Neural cell (in vitro differentiated cells): ENCODE measurements at regions not wholly inside any gene's neighbourhood (a gene's known extent, or its start where the extent isn't known, plus 50 kb on each side); places are given as distances from the start of the nearest gene placed in this dataset.
"Not testable (repeated sequence)": the region's sequence is repeated elsewhere in the genome, so short reads cannot be mapped to it uniquely, and the experiment has no call there.

Experiments used
- H2AFZ ChIP-seq: fragments of 200-600, 300-800 bp; sonication (generic), shearing (Covaris generic); 2 replicates; pipeline ENCODE4 v1.6.0; 2014; ENCODE audit warnings: low read depth, mild to moderate bottlenecking, antibody characterized with exemption, low read length, moderate library complexity
- H3F3A ChIP-seq: fragments of 200-600 bp; shearing (Covaris generic); 2 replicates; pipeline ENCODE4 v1.6.1; 2016; ENCODE audit warnings: mild to moderate bottlenecking, moderate library complexity, mixed read lengths, antibody characterized with exemption, low read length; ENCODE audit not compliant: insufficient read depth, poor library complexity, severe bottlenecking
- H3K27ac ChIP-seq: fragments of 200-600, 300-800 bp; sonication (generic), shearing (Covaris generic); 2 replicates; pipeline ENCODE4 v1.5.1; 2014; ENCODE audit warnings: mild to moderate bottlenecking, low read length, moderate library complexity
- H3K27me3 ChIP-seq: fragments of 300-800, 200-600 bp; sonication (generic), shearing (Covaris generic); 2 replicates; pipeline ENCODE4 v1.6.0; 2014; ENCODE audit warnings: mild to moderate bottlenecking, low read depth, low read length, moderate library complexity; ENCODE audit not compliant: insufficient read depth
- H3K36me3 ChIP-seq: fragments of 300-800, 200-600 bp; sonication (generic), shearing (Covaris generic); 2 replicates; pipeline ENCODE4 v1.5.1; 2014; ENCODE audit warnings: mild to moderate bottlenecking, antibody characterized with exemption, low read length, moderate library complexity; ENCODE audit not compliant: insufficient read depth
- H3K4me2 ChIP-seq: fragments of 300-800, 200-600 bp; sonication (generic), shearing (Covaris generic); 2 replicates; pipeline ENCODE4 v1.6.0; 2014; ENCODE audit warnings: mild to moderate bottlenecking, low read length
- H3K4me3 ChIP-seq: fragments of 300-800, 200-600 bp; sonication (generic), shearing (Covaris generic); 2 replicates; pipeline ENCODE4 v1.5.1; 2014; ENCODE audit warnings: mild to moderate bottlenecking, low read length, moderate library complexity
- H3K79me2 ChIP-seq: fragments of 200-600 bp; shearing (Covaris generic); replicated peaks from 2 replicates; pipeline ENCODE4 v1.6.0; 2014; ENCODE audit warnings: mild to moderate bottlenecking, low read length, moderate library complexity; ENCODE audit not compliant: insufficient read depth
- H3K9ac ChIP-seq: fragments of 300-800, 200-600 bp; sonication (generic), shearing (Covaris generic); 2 replicates; pipeline ENCODE4 v1.6.1; 2016; ENCODE audit warnings: mild to moderate bottlenecking, low read length, mixed read lengths
- H3K9me2 ChIP-seq: fragments of 200-600 bp; shearing (Covaris generic); 2 replicates; pipeline ENCODE4 v1.6.1; 2016; ENCODE audit warnings: mild to moderate bottlenecking, low read length, mixed read lengths; ENCODE audit not compliant: insufficient read depth
- H3K9me3 ChIP-seq: fragments of 200-600, 300-800 bp; sonication (generic), shearing (Covaris generic); 2 replicates; pipeline ENCODE4 v1.6.1; 2016; ENCODE audit warnings: mild to moderate bottlenecking, mixed run types, low read length, moderate library complexity, mixed read lengths
- H4K20me1 ChIP-seq: fragments of 200-600 bp; shearing (Covaris generic); 2 replicates; pipeline ENCODE4 v1.6.1; 2016; ENCODE audit warnings: mild to moderate bottlenecking, mixed run types; ENCODE audit not compliant: insufficient read depth
- EP300 ChIP-seq: fragments of 450-650 bp; conservative IDR thresholded peaks from 2 replicates; pipeline ENCODE4 v1.6.1; 2014; ENCODE audit warnings: antibody characterized with exemption, mild to moderate bottlenecking, moderate library complexity; ENCODE audit not compliant: poor library complexity, severe bottlenecking
- EZH2 ChIP-seq: fragments of 200-600, 300-800 bp; shearing (Covaris generic), sonication (generic); IDR thresholded peaks from 2 replicates; pipeline ENCODE4 v1.6.1; 2014; ENCODE audit warnings: antibody characterized with exemption, low read length, borderline replicate concordance, mild to moderate bottlenecking; ENCODE audit not compliant: insufficient read depth, poor library complexity, severe bottlenecking
- MXI1 ChIP-seq: fragments of 450-650 bp; conservative IDR thresholded peaks from 2 replicates; pipeline ENCODE4 v1.6.1; 2014; ENCODE audit warnings: antibody characterized with exemption, mild to moderate bottlenecking; ENCODE audit not compliant: poor library complexity, severe bottlenecking
- POLR2AphosphoS5 ChIP-seq: IDR thresholded peaks from 2 replicates; pipeline ENCODE4 v1.6.1; 2012
- RAD21 ChIP-seq: fragments of 450-650 bp; conservative IDR thresholded peaks from 2 replicates; pipeline ENCODE4 v1.6.1; 2014; ENCODE audit warnings: antibody characterized with exemption, mild to moderate bottlenecking, moderate library complexity
- SMC3 ChIP-seq: fragments of 450-650 bp; conservative IDR thresholded peaks from 2 replicates; pipeline ENCODE4 v1.6.1; 2014; ENCODE audit warnings: antibody characterized with exemption, mild to moderate bottlenecking, moderate library complexity; ENCODE audit not compliant: poor library complexity
- TAF1 ChIP-seq: IDR thresholded peaks from 2 replicates; pipeline ENCODE4 v1.6.1; 2012; ENCODE audit warnings: low read depth
- TF ChIP-seq, protein P1 (sequence below): fragments of 450-650 bp; IDR thresholded peaks from 2 replicates; pipeline ENCODE4 v1.5.1; 2014; ENCODE audit warnings: antibody characterized with exemption, mild to moderate bottlenecking, moderate library complexity; ENCODE audit not compliant: poor library complexity, severe bottlenecking
- TF ChIP-seq, protein P2 (sequence below): IDR thresholded peaks from 2 replicates; pipeline ENCODE4 v1.6.1; 2012; ENCODE audit warnings: borderline replicate concordance

DNA sequence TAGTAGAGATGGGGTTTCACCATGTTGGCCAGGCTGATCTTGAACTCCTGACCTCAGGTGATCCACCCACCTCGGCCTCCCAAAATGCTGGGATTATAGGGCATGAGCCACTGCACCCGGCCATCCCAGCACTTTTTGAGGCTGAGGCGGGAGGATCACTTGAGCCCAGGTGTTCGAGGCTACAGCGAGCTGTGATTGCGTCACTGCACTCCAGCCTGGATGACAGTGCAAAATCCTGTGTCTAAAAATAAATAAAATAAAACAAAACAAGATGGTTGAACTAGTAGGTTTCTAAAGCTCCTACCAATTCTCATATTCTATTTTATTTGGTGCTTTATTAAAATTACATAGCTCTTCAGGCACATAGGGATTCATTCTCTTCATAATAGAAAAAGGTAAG is 890.3 kb upstream of the AUTS2 start:
- H3K9ac ChIP-seq = no peak overlapping the region
- H3K4me3 ChIP-seq = no peak overlapping the region
- TF ChIP-seq, protein P1, sequence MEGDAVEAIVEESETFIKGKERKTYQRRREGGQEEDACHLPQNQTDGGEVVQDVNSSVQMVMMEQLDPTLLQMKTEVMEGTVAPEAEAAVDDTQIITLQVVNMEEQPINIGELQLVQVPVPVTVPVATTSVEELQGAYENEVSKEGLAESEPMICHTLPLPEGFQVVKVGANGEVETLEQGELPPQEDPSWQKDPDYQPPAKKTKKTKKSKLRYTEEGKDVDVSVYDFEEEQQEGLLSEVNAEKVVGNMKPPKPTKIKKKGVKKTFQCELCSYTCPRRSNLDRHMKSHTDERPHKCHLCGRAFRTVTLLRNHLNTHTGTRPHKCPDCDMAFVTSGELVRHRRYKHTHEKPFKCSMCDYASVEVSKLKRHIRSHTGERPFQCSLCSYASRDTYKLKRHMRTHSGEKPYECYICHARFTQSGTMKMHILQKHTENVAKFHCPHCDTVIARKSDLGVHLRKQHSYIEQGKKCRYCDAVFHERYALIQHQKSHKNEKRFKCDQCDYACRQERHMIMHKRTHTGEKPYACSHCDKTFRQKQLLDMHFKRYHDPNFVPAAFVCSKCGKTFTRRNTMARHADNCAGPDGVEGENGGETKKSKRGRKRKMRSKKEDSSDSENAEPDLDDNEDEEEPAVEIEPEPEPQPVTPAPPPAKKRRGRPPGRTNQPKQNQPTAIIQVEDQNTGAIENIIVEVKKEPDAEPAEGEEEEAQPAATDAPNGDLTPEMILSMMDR = no peak
- TF ChIP-seq SMC3 (no peak), MXI1 (no peak), EZH2 (no peak), POLR2AphosphoS5 (no peak), RAD21 (no peak), TAF1 (no peak), EP300 (no peak)
- TF ChIP-seq, protein P2, sequence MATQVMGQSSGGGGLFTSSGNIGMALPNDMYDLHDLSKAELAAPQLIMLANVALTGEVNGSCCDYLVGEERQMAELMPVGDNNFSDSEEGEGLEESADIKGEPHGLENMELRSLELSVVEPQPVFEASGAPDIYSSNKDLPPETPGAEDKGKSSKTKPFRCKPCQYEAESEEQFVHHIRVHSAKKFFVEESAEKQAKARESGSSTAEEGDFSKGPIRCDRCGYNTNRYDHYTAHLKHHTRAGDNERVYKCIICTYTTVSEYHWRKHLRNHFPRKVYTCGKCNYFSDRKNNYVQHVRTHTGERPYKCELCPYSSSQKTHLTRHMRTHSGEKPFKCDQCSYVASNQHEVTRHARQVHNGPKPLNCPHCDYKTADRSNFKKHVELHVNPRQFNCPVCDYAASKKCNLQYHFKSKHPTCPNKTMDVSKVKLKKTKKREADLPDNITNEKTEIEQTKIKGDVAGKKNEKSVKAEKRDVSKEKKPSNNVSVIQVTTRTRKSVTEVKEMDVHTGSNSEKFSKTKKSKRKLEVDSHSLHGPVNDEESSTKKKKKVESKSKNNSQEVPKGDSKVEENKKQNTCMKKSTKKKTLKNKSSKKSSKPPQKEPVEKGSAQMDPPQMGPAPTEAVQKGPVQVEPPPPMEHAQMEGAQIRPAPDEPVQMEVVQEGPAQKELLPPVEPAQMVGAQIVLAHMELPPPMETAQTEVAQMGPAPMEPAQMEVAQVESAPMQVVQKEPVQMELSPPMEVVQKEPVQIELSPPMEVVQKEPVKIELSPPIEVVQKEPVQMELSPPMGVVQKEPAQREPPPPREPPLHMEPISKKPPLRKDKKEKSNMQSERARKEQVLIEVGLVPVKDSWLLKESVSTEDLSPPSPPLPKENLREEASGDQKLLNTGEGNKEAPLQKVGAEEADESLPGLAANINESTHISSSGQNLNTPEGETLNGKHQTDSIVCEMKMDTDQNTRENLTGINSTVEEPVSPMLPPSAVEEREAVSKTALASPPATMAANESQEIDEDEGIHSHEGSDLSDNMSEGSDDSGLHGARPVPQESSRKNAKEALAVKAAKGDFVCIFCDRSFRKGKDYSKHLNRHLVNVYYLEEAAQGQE = no peak
- H3F3A ChIP-seq = no peaks in the 10 kb centered on the region
- no peaks in the 10 kb centered on the region for H4K20me1 ChIP-seq
- H3K27ac ChIP-seq = no peak overlapping the region
- no peaks in the 10 kb centered on the region for H3K36me3 ChIP-seq
- no peaks in the 10 kb centered on the region for H3K27me3 ChIP-seq
- no peaks in the 10 kb centered on the region for H3K9me3 ChIP-seq
- H3K9me2 ChIP-seq = no peaks in the 10 kb centered on the region
- H2AFZ ChIP-seq = no peak overlapping the region
- H3K4me2 ChIP-seq = no peak overlapping the region
- H3K79me2 ChIP-seq = no peaks in the 10 kb centered on the region

GRCh38 chr7:68712956-68713495 is 885.2 kb upstream of the AUTS2 start:
- no peak overlapping the region for H3K4me2 ChIP-seq
- no peak overlapping the region for H3K4me3 ChIP-seq
- H3K79me2 ChIP-seq = no peaks in the 10 kb centered on the region
- no peaks in the 10 kb centered on the region for H3F3A ChIP-seq
- no peaks in the 10 kb centered on the region for H3K9me3 ChIP-seq
- H2AFZ ChIP-seq = no peak overlapping the region
- no peaks in the 10 kb centered on the region for H4K20me1 ChIP-seq
- no peak overlapping the region for H3K27ac ChIP-seq
- TF ChIP-seq, protein P1 = no peak
- TF ChIP-seq EP300 = no peak
- TF ChIP-seq POLR2AphosphoS5 = no peak
- TF ChIP-seq, protein P2 = no peak
- no peak for TF ChIP-seq SMC3
- no peak for TF ChIP-seq TAF1
- no peaks in the 10 kb centered on the region for H3K27me3 ChIP-seq
- H3K36me3 ChIP-seq = no peaks in the 10 kb centered on the region
- H3K9me2 ChIP-seq = no peaks in the 10 kb centered on the region
- H3K9ac ChIP-seq = no peak overlapping the region

- not testable (repeated sequence) for H4K20me1 ChIP-seq, H3K79me2 ChIP-seq, H3K36me3 ChIP-seq, H3K9me3 ChIP-seq, H3K27me3 ChIP-seq, H3K9me2 ChIP-seq, H3K9ac ChIP-seq, H3F3A ChIP-seq, H3K4me3 ChIP-seq, H3K4me2 ChIP-seq, H3K27ac ChIP-seq, H2AFZ ChIP-seq
These were observed 884.1 kb upstream of the AUTS2 start for GRCh38 chr7:68714135-68714534.
